ENCODE measurements at regions not wholly inside any gene's neighbourhood (a gene's known extent, or its start where the extent isn't known, plus 50 kb on each side); places are given as distances from the start of the nearest gene placed in this dataset.
"Not testable (repeated sequence)": the region's sequence is repeated elsewhere in the genome, so short reads cannot be mapped to it uniquely, and the experiment has no call there.

DNA sequence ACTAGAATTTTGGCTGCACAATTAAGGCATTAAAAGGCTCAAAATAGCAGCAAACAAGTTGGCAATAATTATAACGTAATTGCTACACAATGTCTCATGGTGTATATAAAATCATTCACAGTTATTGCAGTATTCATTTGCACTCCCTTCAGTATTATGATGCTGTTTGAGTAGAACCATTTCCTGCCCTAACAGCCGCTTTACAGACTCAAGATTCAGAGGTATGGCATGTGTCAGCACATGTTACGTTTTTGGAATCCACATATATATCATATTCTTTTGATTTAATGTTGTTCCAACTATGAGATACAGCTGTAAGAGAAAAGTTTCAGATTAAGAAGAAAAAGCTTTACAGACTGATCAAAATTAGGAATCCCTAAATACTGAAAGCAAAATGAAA is 56.3 kb upstream of the NCKAP5 start:
- no peak for TF ChIP-seq ZNF274 (IDR thresholded peaks at IDR 0.05; ENCODE audit: low read depth, low read length)
- no peak overlapping the region for H3K4me3 ChIP-seq (ENCODE audit: low read length)

DNA sequence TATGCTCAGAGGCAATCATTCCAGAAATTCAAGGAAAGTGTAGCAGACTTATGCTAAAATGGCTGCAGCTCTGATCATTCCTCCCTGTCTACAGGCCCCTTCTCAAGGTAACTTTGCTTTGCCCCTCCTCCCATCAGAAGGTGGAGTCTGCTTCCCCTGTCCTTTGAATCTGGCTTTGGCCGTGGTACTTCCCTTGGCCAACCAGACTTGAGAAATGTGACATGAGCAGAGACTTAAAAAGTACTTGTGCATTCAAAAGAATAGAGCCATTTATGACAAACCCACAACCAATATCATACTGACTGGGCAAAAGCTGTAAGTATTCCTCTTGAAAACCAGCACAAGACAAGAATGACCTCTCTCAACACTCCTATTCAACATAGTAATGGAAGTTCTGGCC is 59.5 kb upstream of the NCKAP5 start:
- H3K4me3 ChIP-seq (ENCODE audit: low read length) = no peak overlapping the region
- no peak for TF ChIP-seq ZNF274 (IDR thresholded peaks at IDR 0.05; ENCODE audit: low read depth, low read length)

DNA sequence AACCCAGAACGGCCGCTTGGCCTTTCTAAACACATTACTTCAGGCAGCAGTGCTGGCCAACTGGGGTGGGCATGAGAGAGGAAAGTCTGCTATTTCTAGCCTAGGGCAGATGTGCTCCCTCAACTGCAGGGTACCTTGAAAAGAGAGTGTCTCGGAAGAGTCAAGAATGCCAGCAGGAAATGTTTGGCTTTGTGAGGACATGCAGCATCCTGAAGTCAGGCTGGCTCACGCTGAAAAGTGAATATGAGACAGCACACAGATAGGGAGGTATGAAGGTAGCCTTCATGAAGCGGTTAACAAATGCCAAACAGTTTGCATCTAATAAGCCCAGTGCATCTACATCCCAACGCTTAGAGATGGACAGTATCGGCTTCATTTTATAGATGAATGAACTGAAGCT is 65.0 kb upstream of the NCKAP5 start:
- no peak for TF ChIP-seq ZNF274 (IDR thresholded peaks at IDR 0.05; ENCODE audit: low read depth, low read length)
- H3K4me3 ChIP-seq (ENCODE audit: low read length) = no peak overlapping the region

DNA sequence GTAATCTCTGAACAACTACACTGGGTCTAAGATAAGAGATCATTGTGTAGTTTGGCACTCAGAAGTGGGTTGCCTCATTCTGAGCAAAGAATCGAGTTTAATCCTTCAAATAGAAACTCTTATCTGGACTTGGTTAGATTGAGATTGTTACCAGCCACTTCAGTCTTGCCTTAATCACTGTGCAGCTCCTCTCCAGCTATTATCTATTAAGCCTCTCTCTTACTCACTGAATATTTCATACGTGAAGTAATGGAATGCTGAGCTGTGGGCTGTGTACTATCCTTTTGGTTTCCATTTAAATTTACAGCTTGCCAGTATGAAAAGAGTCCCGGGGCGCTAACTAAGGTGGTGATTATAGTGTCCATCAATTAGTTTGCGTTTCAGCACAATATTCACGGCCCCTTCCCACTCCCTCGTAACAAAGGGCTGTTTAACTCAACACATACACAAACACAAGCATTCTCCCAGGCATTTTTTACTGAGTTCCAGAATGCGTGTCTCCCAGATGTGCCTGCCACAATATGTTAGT is 65.7 kb upstream of the NCKAP5 start:
- no peak overlapping the region for H3K4me3 ChIP-seq (ENCODE audit: low read length)
- no peak for TF ChIP-seq ZNF274 (IDR thresholded peaks at IDR 0.05; ENCODE audit: low read depth, low read length)

DNA sequence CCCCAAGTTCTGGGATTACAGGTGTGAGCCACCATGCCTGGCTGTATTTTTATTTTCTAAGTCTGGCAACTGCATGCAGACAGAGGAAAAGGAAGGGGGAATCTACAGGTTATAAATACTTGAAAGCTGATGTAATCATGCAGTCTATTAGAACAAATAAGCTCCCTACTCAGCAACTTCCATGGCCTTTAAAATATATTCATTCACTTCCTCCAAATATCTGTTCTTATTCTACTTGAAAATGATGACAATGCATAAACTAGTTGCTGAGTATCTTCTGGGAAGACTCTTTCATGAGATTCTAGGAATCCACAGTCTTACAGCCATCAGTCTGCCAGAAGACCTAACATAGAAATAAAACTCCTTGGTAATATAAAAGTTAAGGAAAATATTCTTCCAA is 66.9 kb upstream of the NCKAP5 start:
- no peak for TF ChIP-seq ZNF274 (IDR thresholded peaks at IDR 0.05; ENCODE audit: low read depth, low read length)
- no peak overlapping the region for H3K4me3 ChIP-seq (ENCODE audit: low read length)

DNA sequence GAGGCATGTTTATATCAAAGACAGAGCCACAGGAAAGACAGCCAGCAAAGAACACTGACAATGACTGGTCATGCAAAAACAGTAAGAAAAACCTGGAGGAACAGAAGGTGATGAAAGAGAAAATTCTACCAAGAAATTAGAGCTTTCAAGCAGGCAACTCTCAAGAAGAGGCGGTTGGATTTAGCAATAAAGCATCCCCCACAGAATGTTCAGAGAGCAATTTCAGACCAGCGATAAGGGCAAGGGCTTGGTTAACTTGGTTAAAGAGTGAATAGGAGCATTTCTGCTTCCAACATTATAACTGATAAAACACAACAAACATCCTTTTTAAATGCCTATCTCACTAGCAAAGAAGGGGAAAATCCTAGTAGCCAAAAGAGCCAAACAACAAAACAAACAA is 68.0 kb upstream of the NCKAP5 start:
- TF ChIP-seq ZNF274 (IDR thresholded peaks at IDR 0.05; ENCODE audit: low read depth, low read length) = no peak
- no peak overlapping the region for H3K4me3 ChIP-seq (ENCODE audit: low read length)

- TF ChIP-seq ZNF274 (IDR thresholded peaks at IDR 0.05; ENCODE audit: low read depth, low read length) = no peak
- no peak overlapping the region for H3K4me3 ChIP-seq (ENCODE audit: low read length)
Measured at GRCh38 chr2:133640103-133640502, 71.8 kb upstream of the NCKAP5 start.

GRCh38 chr2:133641497-133641896 is 73.2 kb upstream of the NCKAP5 start:
- no peak for TF ChIP-seq ZNF274 (IDR thresholded peaks at IDR 0.05; ENCODE audit: low read depth, low read length)
- no peak overlapping the region for H3K4me3 ChIP-seq (ENCODE audit: low read length)

DNA sequence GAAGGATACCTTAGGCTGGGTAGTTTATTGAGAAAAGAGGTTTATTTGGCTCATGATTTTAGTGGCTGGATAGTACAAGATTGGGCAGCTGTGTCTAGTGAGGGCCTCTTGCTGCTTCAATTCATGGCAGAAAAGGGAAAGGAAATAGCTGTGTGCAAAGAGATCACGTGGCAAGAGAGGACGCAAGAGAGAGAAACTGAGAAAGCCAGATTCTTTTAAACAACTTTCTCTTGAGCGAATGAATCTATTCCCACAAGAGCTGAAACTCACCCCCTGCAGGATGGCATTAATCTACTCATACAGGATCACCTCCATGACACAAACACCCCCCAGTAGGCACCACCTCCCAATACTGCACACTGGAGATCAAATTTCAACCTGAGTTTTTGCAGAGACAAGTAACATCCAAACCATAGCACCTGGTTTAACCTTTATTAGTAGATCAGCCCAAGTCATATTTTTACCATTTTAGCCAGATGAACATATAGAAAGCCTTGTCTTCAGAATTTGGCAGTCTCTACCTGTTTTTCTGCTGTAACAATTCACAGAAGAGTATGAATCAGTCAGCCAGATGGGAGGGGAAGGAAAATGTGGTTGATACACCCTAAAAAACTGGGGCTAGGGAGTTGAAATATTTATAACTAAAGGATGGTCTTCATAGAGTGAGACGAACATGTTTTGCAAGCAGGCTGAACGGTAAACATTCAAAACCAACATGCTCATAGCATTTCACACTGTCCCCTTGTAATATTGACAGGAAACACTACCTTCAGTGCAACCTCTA is 73.9 kb upstream of the NCKAP5 start:
- no peak for TF ChIP-seq ZNF274 (IDR thresholded peaks at IDR 0.05; ENCODE audit: low read depth, low read length)

GRCh38 chr2:133642791-133643191 is 74.5 kb upstream of the NCKAP5 start:
- no peak overlapping the region for H3K4me3 ChIP-seq (ENCODE audit: low read length)
- TF ChIP-seq ZNF274 (IDR thresholded peaks at IDR 0.05; ENCODE audit: low read depth, low read length) = no peak

More for the DNA sequence above, 73.9 kb upstream of the NCKAP5 start:
- H3K4me3 ChIP-seq (ENCODE audit: low read length) = no peak overlapping the region

DNA sequence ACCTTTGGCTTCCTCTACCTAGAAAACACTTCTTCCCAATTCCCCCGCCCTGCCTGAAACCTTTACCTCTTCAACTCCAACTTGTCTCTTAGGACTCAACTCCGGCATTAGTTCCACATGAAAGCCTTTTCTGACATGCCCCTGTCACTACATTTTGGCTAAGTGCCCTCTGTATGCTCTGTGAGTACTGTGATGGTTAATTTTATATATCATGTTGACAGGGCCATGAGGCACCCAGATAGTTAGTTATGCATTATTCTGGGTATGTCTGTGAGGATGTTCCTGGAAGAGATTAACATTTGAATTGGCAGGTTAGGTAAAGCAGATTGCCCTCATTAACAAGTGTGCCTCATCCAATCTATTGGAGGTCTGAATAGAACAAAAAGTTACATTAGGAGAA is 75.6 kb upstream of the NCKAP5 start:
- no peak overlapping the region for H3K4me3 ChIP-seq (ENCODE audit: low read length)
- TF ChIP-seq ZNF274 (IDR thresholded peaks at IDR 0.05; ENCODE audit: low read depth, low read length) = no peak

- H3K4me3 ChIP-seq (ENCODE audit: low read length) = no peak overlapping the region
- no peak for TF ChIP-seq ZNF274 (IDR thresholded peaks at IDR 0.05; ENCODE audit: low read depth, low read length)
Measured at GRCh38 chr2:133644846-133645245, 76.6 kb upstream of the NCKAP5 start.

- H3K4me3 ChIP-seq (ENCODE audit: low read length) = not testable (repeated sequence)
Measured at GRCh38 chr2:133647386-133647785, 79.1 kb upstream of the NCKAP5 start.

DNA sequence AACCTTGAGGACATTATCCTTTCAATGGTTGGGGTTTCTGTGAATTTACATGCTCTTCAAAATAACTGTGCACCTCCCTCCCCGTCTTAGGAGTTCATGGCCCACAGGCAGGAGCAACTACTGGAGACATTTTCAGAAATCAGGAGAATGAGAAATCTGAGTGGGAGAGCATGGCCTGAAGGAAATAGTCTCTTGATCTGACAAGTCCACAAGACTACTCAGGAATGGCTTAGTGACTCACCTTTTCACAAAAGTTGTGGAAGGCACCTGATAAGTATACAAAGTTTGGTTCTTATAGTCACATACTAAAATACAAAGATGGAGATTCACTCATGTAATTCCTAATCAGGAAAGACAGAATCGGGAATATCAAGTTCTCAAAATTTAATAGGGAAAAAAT is 83.6 kb upstream of the NCKAP5 start:
- H3K4me3 ChIP-seq (ENCODE audit: low read length) = no peak overlapping the region
- TF ChIP-seq ZNF274 (IDR thresholded peaks at IDR 0.05; ENCODE audit: low read depth, low read length) = no peak

DNA sequence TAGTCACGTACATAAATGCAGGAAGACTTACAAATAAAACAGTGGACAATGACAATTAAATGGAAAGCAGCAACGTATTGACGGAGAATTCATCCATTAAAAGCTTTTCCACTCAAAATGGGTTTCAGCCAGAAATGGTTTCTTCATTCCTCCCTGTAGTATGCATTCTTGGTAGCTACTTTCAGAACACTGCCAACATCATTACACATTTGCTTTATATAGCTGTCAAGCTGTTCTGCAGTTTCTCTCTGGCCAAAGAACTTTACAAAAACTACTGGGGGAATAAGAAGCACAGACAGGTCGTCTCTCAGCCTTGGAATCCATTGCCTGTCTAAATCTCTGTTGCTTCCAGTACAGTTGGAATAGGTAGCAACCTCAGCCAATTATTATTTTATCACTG is 84.1 kb upstream of the NCKAP5 start:
- no peak overlapping the region for H3K4me3 ChIP-seq (ENCODE audit: low read length)
- no peak for TF ChIP-seq ZNF274 (IDR thresholded peaks at IDR 0.05; ENCODE audit: low read depth, low read length)

DNA sequence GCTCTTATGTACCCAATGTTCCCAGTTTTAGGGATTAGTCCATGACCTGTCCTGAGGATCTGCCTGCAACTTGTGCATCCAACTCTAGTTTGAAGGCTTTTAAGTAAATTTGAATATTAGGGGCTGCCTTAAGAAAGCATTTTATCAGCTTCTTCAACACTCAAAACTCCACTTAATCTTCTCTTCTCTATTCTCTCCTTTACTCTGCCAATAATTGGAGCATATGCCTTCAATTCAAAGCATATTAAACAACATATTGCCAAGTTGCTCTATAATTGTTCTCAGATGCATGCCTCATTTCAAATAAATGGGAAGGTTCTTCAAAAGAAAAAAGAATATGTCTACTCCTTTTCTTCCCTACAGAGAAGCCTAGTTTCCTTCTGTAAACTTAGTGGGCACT is 84.8 kb upstream of the NCKAP5 start:
- H3K4me3 ChIP-seq (ENCODE audit: low read length) = no peak overlapping the region
- no peak for TF ChIP-seq ZNF274 (IDR thresholded peaks at IDR 0.05; ENCODE audit: low read depth, low read length)

Measured in GM08714 (cell line).